Parathyroid adenoma (tissue), 2 donors: ENCODE measurements at regions not wholly inside any gene's neighbourhood (a gene's known extent, or its start where the extent isn't known, plus 50 kb on each side); places are given as distances from the start of the nearest gene placed in this dataset.

Source experiments
- H2AFZ ChIP-seq: fragments of 300-600 bp; sonication (generic); one replicate; pipeline ENCODE4 v1.7.0; 2017; ENCODE audit warnings: antibody characterized with exemption, mild to moderate bottlenecking
- H3K27ac ChIP-seq: fragments of 300-600 bp; sonication (generic); one replicate; pipeline ENCODE4 v1.7.0; 2017
- H3K27me3 ChIP-seq: fragments of 300-600 bp; sonication (generic); one replicate; pipeline ENCODE4 v1.7.0; 2017; ENCODE audit warnings: low read length; ENCODE audit not compliant: control insufficient read depth, insufficient read depth
- H3K36me3 ChIP-seq: fragments of 300-600 bp; sonication (generic); one replicate; pipeline ENCODE4 v1.7.0; 2017; ENCODE audit warnings: low read length; ENCODE audit not compliant: control insufficient read depth, insufficient read depth
- H3K4me1 ChIP-seq: fragments of 300-600 bp; sonication (generic); one replicate; pipeline ENCODE4 v1.7.0; 2017; ENCODE audit warnings: control low read depth
- H3K4me2 ChIP-seq: fragments of 300-600 bp; sonication (generic); one replicate; pipeline ENCODE4 v1.7.0; 2017; ENCODE audit warnings: low read length
- H3K4me3 ChIP-seq: fragments of 300-600 bp; sonication (generic); one replicate; pipeline ENCODE4 v1.7.0; 2017; ENCODE audit warnings: low read depth, low read length
- H3K79me2 ChIP-seq: fragments of 300-600 bp; sonication (generic); one replicate; pipeline ENCODE4 v1.7.0; 2017; ENCODE audit warnings: control low read depth
- H3K9ac ChIP-seq: fragments of 300-600 bp; sonication (generic); one replicate; pipeline ENCODE4 v1.7.0; 2017; ENCODE audit warnings: mild to moderate bottlenecking
- H3K9me3 ChIP-seq: fragments of 300-600 bp; sonication (generic); one replicate; pipeline ENCODE4 v1.7.0; 2017; ENCODE audit warnings: low read length; ENCODE audit not compliant: control insufficient read depth
- TF ChIP-seq, protein P1 (sequence below): fragments of 300-600 bp; sonication (generic); IDR thresholded peaks from one replicate; pipeline ENCODE4 v1.7.0; 2017; ENCODE audit warnings: antibody characterized with exemption, mild to moderate bottlenecking
- donor health status: primary hyperparathyroidism.

DNA sequence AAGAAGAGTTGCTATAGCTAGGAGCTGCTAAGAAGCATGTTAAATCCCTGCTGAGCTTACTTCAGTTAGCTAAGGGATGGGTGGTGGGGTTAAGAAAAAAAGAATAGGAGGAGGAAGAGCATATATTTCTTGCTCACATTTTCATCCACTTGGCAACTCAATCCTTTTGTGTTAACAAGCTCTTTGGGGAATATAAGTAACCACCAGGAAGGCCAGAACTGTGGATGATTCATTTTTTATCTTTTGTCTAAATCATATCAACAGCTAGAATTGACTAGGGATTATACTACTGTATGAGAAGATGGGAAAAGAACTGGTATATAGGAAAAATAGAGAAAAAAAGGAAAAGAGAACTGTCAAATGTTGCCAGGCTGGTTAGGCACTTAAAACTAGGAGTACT is 555.3 kb upstream of the ARRDC3 start:
- TF ChIP-seq, protein P1, sequence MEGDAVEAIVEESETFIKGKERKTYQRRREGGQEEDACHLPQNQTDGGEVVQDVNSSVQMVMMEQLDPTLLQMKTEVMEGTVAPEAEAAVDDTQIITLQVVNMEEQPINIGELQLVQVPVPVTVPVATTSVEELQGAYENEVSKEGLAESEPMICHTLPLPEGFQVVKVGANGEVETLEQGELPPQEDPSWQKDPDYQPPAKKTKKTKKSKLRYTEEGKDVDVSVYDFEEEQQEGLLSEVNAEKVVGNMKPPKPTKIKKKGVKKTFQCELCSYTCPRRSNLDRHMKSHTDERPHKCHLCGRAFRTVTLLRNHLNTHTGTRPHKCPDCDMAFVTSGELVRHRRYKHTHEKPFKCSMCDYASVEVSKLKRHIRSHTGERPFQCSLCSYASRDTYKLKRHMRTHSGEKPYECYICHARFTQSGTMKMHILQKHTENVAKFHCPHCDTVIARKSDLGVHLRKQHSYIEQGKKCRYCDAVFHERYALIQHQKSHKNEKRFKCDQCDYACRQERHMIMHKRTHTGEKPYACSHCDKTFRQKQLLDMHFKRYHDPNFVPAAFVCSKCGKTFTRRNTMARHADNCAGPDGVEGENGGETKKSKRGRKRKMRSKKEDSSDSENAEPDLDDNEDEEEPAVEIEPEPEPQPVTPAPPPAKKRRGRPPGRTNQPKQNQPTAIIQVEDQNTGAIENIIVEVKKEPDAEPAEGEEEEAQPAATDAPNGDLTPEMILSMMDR = no peak
- H3K79me2 ChIP-seq = no peaks in the 10 kb centered on the region
- no peak overlapping the region for H3K9ac ChIP-seq
- H3K4me1 ChIP-seq = no peaks in the 10 kb centered on the region
- H3K27ac ChIP-seq = no peak overlapping the region
- no peaks in the 10 kb centered on the region for H3K27me3 ChIP-seq
- no peak overlapping the region for H3K4me3 ChIP-seq
- H3K4me2 ChIP-seq = no peak overlapping the region
- H3K9me3 ChIP-seq = no peaks in the 10 kb centered on the region
- no peak overlapping the region for H2AFZ ChIP-seq
- no peaks in the 10 kb centered on the region for H3K36me3 ChIP-seq

DNA sequence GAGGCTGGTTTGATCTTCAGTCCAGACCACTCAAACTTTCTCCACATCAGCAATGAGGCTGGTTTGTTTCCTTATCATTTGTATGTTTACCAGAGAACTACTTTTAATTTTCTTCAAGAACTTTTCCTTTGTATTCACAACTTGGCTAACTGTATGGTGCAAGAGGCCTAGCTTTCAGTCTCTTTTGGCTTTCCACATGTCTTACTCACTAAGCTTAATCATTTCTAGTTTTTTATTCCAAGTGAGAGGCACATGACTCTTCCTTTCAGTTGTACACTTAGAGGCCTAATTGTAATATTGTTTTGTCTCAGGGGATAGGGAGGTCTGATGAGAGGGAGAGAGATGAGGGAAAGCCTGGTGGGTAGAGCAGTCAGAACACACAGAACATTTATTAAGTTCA is 554.0 kb upstream of the ARRDC3 start:
- H3K4me3 ChIP-seq = no peak overlapping the region
- H3K79me2 ChIP-seq = no peaks in the 10 kb centered on the region
- H3K27ac ChIP-seq = no peak overlapping the region
- H3K27me3 ChIP-seq = no peaks in the 10 kb centered on the region
- no peaks in the 10 kb centered on the region for H3K36me3 ChIP-seq
- H3K9ac ChIP-seq = no peak overlapping the region
- no peaks in the 10 kb centered on the region for H3K4me1 ChIP-seq
- H2AFZ ChIP-seq = no peak overlapping the region
- H3K4me2 ChIP-seq = no peak overlapping the region
- TF ChIP-seq, protein P1 = no peak
- H3K9me3 ChIP-seq = no peaks in the 10 kb centered on the region

DNA sequence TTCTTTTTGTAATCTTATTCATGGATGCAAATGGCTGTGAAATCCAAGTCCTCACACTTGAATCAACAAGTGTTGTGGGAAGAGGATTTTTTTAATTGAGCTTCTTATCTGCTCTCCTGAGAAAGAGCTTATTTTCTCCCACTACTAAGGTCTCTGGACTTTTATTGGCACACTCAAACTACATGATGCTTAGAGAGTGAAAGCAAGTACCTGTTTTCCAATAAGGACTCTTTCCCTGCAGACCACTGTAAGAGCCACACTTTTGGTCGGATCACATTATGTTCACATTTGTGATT is 546.4 kb upstream of the ARRDC3 start:
- Histone ChIP-seq H3K36me3 (no peaks in the 10 kb centered on the region), H3K27ac (no peak overlapping the region), H3K4me3 (no peak overlapping the region), H3K27me3 (no peaks in the 10 kb centered on the region), H3K9me3 (no peaks in the 10 kb centered on the region), H3K79me2 (no peaks in the 10 kb centered on the region), H3K4me1 (no peaks in the 10 kb centered on the region), H2AFZ (no peak overlapping the region), H3K4me2 (no peak overlapping the region), H3K9ac (no peak overlapping the region)
- TF ChIP-seq, protein P1 = no peak

DNA sequence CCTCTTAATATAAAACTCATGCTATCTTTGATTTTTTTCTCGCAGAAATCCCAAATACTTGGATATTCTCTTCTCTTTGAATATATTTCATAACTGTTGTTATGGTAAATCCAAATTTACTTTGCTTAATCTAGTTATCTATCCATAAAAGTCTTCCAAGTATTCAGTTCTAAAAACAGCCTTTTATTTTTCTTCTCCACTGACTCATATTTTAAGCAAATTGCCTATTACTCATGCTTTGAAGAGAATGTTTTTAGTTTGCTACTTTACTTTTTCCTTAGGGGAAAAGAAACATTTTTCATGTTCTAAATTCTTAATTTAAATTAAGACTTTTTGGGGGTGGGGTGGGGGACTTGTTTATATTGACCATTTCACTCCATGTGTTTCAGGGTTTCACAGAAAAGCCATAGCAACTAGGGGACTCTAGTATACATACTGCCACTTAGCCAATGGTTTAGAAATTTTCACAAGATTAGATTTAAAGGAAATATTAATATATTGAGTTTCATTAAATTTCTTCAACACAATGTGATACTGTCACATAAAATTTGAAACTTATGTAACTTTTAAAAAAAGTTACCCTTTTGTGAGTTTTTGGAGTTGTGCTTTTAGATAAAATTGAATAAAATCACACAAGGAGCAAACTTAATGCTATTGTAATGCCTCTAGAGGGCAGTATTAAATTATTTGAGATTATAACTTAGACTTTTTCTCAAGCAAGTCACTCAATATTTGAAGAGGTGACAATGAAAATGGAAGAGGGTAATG is 545.8 kb upstream of the ARRDC3 start:
- Histone ChIP-seq H3K9me3 (no peaks in the 10 kb centered on the region), H3K36me3 (no peaks in the 10 kb centered on the region), H3K27ac (no peak overlapping the region), H3K4me2 (no peak overlapping the region), H3K27me3 (no peaks in the 10 kb centered on the region), H3K9ac (no peak overlapping the region), H3K4me3 (no peak overlapping the region), H2AFZ (no peak overlapping the region), H3K79me2 (no peaks in the 10 kb centered on the region), H3K4me1 (no peaks in the 10 kb centered on the region)
- TF ChIP-seq, protein P1 = no peak

DNA sequence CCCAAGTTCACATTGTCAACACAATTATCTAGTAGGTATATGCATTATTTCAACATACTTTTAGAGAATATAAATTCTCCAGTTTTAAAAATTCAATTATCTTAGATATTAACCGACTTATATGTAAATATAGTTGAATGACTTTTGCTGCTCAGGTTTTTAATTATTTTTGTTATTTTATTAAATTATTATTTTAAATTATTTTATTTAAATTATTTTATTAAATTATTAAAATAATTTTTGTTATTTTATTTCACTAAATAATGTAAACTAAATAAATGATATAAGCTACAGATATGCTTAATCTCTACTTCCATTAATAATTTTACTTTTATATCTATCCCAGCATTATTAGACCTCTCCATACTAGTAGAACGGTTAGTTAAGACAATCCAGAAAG is 544.3 kb upstream of the ARRDC3 start:
- no peak overlapping the region for H3K27ac ChIP-seq
- no peak overlapping the region for H2AFZ ChIP-seq
- H3K79me2 ChIP-seq = no peaks in the 10 kb centered on the region
- H3K4me1 ChIP-seq = no peaks in the 10 kb centered on the region
- TF ChIP-seq, protein P1 = no peak
- no peak overlapping the region for H3K9ac ChIP-seq
- no peaks in the 10 kb centered on the region for H3K36me3 ChIP-seq
- H3K27me3 ChIP-seq = no peaks in the 10 kb centered on the region
- no peak overlapping the region for H3K4me3 ChIP-seq
- no peaks in the 10 kb centered on the region for H3K9me3 ChIP-seq
- no peak overlapping the region for H3K4me2 ChIP-seq
